Stimulated activated CD4-positive, alpha-beta T cell treated with anti-CD3 and anti-CD28 coated beads, Interleukin-15, amount 100 ng/mL, for 48 hours (primary cell): ENCODE measurements at regions not wholly inside any gene's neighbourhood (a gene's known extent, or its start where the extent isn't known, plus 50 kb on each side); places are given as distances from the start of the nearest gene placed in this dataset.

Experiments
- DNase-seq, 2 donors: peaks; one replicate each; pipeline ENCODE4 v3.0.0-alpha.2; 2020; ENCODE audit warnings: low read depth in 2 of 2

DNA sequence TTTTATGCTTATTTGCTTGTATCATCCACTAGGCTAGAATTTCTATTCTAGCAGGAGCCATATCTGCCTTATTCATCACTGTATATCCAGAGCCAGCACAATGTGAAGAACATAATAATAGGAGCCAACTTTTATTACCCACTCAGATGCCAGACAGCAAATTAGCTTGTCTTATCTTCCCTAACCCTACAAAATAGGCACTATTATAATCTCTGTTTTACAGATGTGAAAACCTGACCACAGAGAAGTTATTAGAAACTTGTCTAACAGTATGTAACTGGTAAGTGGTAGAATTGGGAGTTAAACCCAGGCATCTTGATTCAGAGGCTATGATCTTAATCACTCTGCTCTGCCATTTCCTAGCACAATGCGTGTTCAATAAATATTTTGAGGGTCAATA lies 579.5 kb downstream of the CAAP1 start:
- no peak for DNase-seq

DNA sequence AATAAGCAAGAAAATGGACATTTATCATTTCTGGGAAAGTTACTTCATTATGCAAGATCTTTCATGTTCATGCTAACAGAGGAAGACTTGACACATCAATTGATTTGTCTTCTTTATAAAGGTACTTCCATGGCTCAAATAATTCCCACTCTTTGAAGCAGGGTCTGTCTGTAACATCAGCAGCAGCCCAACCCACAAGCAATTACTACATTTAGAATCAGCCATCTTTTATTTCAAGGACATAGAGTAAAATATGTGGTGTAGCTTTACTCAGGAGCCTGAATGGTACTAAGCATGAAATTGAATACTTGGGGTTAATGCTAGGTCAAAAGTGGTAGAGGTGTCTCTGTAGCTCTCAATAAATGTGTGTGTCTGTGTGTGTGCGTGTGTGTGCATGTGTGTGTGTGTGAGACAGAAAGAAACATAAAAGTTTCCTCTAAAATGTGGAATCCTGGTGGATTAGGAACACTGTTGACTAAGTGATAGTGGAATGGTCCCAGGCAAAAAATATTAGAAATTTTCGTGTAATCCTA lies 581.1 kb downstream of the CAAP1 start:
- DNase-seq = no peak

DNA sequence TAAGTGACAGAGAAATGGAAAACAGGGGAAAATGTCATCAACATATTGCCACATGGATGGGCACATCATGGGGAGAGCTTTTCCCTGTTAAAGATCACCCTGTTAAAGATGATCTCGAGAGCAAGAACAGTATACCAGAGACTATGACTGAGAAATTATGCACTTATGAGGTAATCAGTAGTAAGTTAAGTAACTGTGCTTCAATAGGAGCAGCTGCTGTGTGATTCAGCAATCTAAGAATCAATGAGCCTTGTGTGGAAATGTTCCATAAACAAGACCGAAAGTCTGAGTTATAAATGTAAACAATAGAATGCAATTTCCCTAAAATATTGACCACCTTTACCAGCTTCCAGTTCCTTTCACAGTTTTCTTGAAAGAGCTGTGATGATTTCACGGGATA lies 582.3 kb downstream of the CAAP1 start:
- no peak for DNase-seq

- no peak for DNase-seq
Observed at GRCh38 chr9:26308328-26308727, 584.3 kb downstream of the CAAP1 start.

GRCh38 chr9:26301659-26302058 lies 590.9 kb downstream of the CAAP1 start:
- DNase-seq = no peak

- DNase-seq = no peak
Observed at GRCh38 chr9:26301046-26301445, 591.6 kb downstream of the CAAP1 start.

- no peak for DNase-seq
Observed at GRCh38 chr9:26296910-26297572, 595.6 kb downstream of the CAAP1 start.

- DNase-seq = no peak
Observed at GRCh38 chr9:26292943-26293342, 599.7 kb downstream of the CAAP1 start.

- DNase-seq = no peak
Observed at GRCh38 chr9:26271495-26272122, 593.4 kb upstream of the TUSC1 start.

DNA sequence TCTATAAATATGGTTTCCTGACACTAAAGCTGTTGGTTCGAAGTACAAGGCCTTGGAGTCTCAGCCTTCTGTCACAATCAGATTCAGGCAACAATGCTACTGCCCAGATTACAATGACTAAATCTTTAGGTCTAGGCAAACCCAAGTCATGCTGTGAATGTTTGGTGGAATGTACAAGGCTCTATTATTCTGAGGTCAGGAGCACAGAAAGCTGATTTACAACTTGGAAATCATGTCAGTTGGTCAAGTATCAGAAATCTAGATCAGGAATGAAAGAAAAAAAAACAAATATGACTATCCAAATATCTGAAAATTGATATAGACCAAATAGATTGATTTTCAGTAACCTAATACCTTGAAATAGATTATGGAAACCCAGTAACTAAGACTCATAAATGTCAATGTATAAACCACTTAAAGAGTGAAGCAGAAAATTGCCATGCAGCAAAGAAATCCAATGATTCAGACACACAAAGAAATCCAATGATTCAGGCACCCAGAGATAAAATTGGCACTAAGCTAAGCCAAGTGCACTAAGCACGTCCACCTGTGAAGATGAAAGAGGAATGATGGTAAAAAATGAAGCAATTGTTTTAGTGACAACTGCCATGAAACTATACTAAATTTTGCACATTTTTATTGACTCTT lies 588.0 kb upstream of the TUSC1 start:
- no peak for DNase-seq

DNA sequence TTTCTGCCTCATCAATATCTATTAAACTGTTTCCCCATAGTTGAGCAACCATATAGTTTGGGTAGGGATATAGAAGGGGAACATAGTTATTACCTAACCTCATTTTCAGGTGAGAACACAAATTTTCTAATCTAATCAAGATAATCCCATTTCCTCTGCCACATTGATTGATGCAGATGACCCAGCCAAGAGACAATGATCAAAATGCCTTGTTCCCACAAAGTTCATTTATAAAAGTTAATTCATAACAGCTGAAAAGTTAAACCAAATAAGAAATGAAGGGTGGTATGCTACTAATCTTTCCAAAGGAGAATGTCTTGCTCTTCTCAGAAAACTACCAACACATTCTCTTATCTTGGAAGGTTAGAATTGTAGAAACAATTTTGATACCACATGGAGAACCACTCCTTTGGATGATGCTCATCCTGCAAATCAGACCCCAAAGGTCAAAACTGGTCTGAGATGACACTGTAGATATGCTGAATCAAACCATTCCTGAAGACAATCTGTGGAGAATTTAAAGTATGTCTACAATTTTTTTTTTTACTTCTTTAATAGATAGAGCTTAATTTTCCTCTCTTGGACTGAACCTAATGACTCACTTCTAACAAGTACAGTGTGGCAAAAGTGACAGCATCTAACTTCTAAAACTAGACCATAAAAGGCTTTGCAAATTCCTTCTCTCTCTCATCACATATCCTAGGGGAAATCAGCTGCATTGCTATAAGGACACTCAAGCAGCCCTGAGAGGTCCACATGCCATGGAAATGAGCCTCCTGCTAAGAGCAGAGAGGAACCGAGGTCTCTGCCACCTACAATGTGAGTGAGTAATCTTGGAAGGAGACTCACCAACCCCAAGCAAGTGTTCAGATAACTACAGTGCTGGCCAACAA lies 586.7 kb upstream of the TUSC1 start:
- DNase-seq = no peak

GRCh38 chr9:26263478-26263877 lies 585.2 kb upstream of the TUSC1 start:
- DNase-seq = no peak

DNA sequence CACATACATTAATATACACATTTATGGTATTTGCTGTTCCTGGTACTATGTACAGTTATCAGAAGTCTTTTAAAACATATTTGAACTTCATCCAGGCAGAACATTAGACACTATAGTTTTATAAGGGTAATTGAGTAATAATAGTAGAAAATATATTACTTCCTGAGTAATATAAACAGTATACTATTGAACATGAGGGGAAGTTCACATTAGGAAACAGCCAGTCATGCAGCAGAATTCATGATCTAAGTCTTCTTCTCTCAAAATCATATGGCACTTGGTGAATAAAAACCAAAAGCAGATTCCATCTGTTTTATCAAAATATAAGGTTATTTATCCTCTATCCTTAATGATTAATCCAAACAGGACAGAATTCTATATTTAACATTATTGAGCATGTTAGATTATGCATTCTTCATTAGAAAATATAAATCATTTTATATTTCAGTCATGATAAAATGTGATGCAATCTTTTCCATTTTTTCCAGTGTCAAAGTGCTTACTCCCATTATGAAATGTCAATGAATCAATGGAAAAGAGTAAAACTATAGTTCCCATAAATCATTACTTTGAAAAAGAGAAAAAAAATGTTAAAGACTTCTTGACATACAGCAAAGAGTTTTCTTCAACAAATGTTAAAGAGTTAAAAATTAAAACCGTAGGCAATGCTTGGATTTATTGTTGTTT lies 584.3 kb upstream of the TUSC1 start:
- DNase-seq = no peak

- no peak for DNase-seq
Observed at GRCh38 chr9:26261503-26262330, 583.5 kb upstream of the TUSC1 start.

GRCh38 chr9:26260238-26260637 lies 582.0 kb upstream of the TUSC1 start:
- DNase-seq = no peak

GRCh38 chr9:26247861-26248260 lies 569.6 kb upstream of the TUSC1 start:
- DNase-seq = no peak

GRCh38 chr9:26244661-26245451 lies 566.6 kb upstream of the TUSC1 start:
- DNase-seq = no peak

- no peak for DNase-seq
Observed at GRCh38 chr9:26243726-26244125, 565.5 kb upstream of the TUSC1 start.

DNA sequence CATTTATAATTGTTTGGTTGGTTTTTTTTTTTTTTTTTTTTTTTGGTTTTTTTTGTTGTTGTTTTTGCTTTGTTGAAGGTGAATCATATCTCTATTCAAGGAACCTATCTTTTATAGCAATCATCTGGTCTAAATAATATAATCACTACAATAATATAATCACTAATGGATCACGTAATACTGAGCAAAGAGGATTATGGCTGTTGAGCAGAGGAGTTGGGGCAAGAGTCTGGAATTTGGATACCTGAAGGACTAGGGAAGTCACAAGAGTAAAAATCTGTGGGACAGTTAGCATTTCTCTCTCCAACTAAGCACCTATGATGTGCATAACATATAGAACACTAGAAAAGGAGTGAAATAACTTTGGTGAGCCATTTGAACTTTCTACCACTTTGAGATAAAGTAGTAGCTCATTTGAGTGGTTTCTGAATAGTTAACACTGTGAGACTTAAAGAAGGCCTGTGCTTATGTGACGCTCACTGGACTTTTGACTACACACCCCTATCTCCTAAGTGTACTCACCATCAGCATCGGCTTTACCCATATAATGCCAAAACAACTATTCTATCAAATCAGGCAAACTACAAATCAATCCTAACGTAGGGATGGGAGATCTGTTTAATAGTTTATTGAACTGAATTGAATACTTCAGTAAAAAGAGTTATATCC lies 564.9 kb upstream of the TUSC1 start:
- DNase-seq = no peak
